H9 (cell line): ENCODE measurements at regions not wholly inside any gene's neighbourhood (a gene's known extent, or its start where the extent isn't known, plus 50 kb on each side); places are given as distances from the start of the nearest gene placed in this dataset.

ENCODE experiments used
- DNase-seq: peaks from one replicate; pipeline ENCODE4 v3.0.0-alpha.2; 2017
- H2AFZ ChIP-seq: one replicate; pipeline ENCODE4 v1.6.1; 2013; ENCODE audit warnings: mild to moderate bottlenecking, low read length, control low read depth, moderate library complexity
- H2AK5ac ChIP-seq: 2 replicates; pipeline ENCODE4 v1.6.1; 2013; ENCODE audit warnings: low read length, control low read depth, mixed read lengths; ENCODE audit not compliant: insufficient read length
- H2BK120ac ChIP-seq: one replicate; pipeline ENCODE4 v1.6.1; 2013; ENCODE audit warnings: low read depth, mild to moderate bottlenecking, low read length, control low read depth, inconsistent platforms; ENCODE audit not compliant: poor library complexity, severe bottlenecking
- H2BK12ac ChIP-seq: 2 replicates; pipeline ENCODE4 v1.6.1; 2013; ENCODE audit warnings: low read length, control low read depth, mixed read lengths, low read depth; ENCODE audit not compliant: insufficient read length
- H2BK15ac ChIP-seq: 2 replicates; pipeline ENCODE4 v1.6.1; 2013; ENCODE audit warnings: low read depth, low read length, control low read depth
- H2BK20ac ChIP-seq: one replicate; pipeline ENCODE4 v1.6.1; 2013; ENCODE audit warnings: low read depth, mild to moderate bottlenecking, low read length, control low read depth, inconsistent platforms; ENCODE audit not compliant: poor library complexity, severe bottlenecking
- H2BK5ac ChIP-seq: 2 replicates; pipeline ENCODE4 v1.6.1; 2013; ENCODE audit warnings: low read length, control low read depth, mixed read lengths; ENCODE audit not compliant: insufficient read length
- H3K14ac ChIP-seq: 2 replicates; pipeline ENCODE4 v1.6.1; 2013; ENCODE audit warnings: low read length, control low read depth; ENCODE audit not compliant: insufficient read depth
- H3K18ac ChIP-seq: 2 replicates; pipeline ENCODE4 v1.6.1; 2013; ENCODE audit warnings: low read depth, mild to moderate bottlenecking, mixed read lengths, low read length, control low read depth; ENCODE audit not compliant: insufficient read length
- H3K23ac ChIP-seq: 2 replicates; pipeline ENCODE4 v1.6.1; 2013; ENCODE audit warnings: low read length, control low read depth, mixed read lengths, low read depth; ENCODE audit not compliant: insufficient read length
- H3K23me2 ChIP-seq: 2 replicates; pipeline ENCODE4 v1.6.1; 2013; ENCODE audit warnings: low read depth, mild to moderate bottlenecking, mixed read lengths, low read length, control low read depth; ENCODE audit not compliant: insufficient read length, poor library complexity, severe bottlenecking
- H3K27ac ChIP-seq: 2 replicates; pipeline ENCODE4 v1.5.1; 2013; ENCODE audit warnings: low read length, control low read depth, mixed read lengths, low read depth; ENCODE audit not compliant: insufficient read length
- H3K27me3 ChIP-seq: 2 replicates; pipeline ENCODE4 v1.6.1; 2013; ENCODE audit warnings: low read length, control low read depth, inconsistent platforms; ENCODE audit not compliant: insufficient read depth
- H3K4ac ChIP-seq: 2 replicates; pipeline ENCODE4 v1.6.1; 2013; ENCODE audit warnings: low read depth, mild to moderate bottlenecking, control low read depth, inconsistent platforms, low read length, moderate library complexity
- H3K4me1 ChIP-seq: 2 replicates; pipeline ENCODE4 v1.6.1; 2013; ENCODE audit warnings: low read length, control low read depth, inconsistent platforms; ENCODE audit not compliant: insufficient read depth
- H3K4me2 ChIP-seq: 2 replicates; pipeline ENCODE4 v1.6.1; 2013; ENCODE audit warnings: low read length, control low read depth, mixed read lengths; ENCODE audit not compliant: insufficient read length, insufficient read depth
- H3K56ac ChIP-seq: 2 replicates; pipeline ENCODE4 v1.6.1; 2013; ENCODE audit warnings: low read depth, mild to moderate bottlenecking, mixed read lengths, low read length, control low read depth; ENCODE audit not compliant: insufficient read length
- H3K79me1 ChIP-seq: 2 replicates; pipeline ENCODE4 v1.6.1; 2013; ENCODE audit warnings: low read depth, mild to moderate bottlenecking, moderate library complexity, low read length, control low read depth, inconsistent platforms; ENCODE audit not compliant: insufficient read depth, poor library complexity, severe bottlenecking
- H3K79me2 ChIP-seq: 2 replicates; pipeline ENCODE4 v1.6.1; 2013; ENCODE audit warnings: low read length, control low read depth, inconsistent platforms; ENCODE audit not compliant: insufficient read depth
- H3K9ac ChIP-seq: 2 replicates; pipeline ENCODE4 v1.6.1; 2013; ENCODE audit warnings: low read length, control low read depth, mixed read lengths; ENCODE audit not compliant: insufficient read length; ENCODE audit errors: extremely low read depth
- H3K9me3 ChIP-seq: one replicate; pipeline ENCODE4 v1.6.1; 2013; ENCODE audit warnings: low read depth, low read length, inconsistent platforms; ENCODE audit not compliant: control insufficient read depth
- H3T11ph ChIP-seq: one replicate; pipeline ENCODE4 v1.6.1; 2013; ENCODE audit warnings: mild to moderate bottlenecking, low read length, control low read depth, inconsistent platforms
- H4K20me1 ChIP-seq: one replicate; pipeline ENCODE4 v1.6.1; 2013; ENCODE audit not compliant: control insufficient read depth, insufficient read length, insufficient read depth
- H4K5ac ChIP-seq: 2 replicates; pipeline ENCODE4 v1.6.1; 2013; ENCODE audit warnings: low read depth, mild to moderate bottlenecking, mixed read lengths, low read length, control low read depth; ENCODE audit not compliant: insufficient read length
- H4K8ac ChIP-seq: replicated peaks from 2 replicates; pipeline ENCODE4 v1.6.1; 2013; ENCODE audit warnings: low read length, control low read depth, mixed read lengths, low read depth; ENCODE audit not compliant: insufficient read length
- H4K91ac ChIP-seq: 2 replicates; pipeline ENCODE4 v1.6.1; 2013; ENCODE audit warnings: low read depth, mild to moderate bottlenecking, moderate library complexity, mixed read lengths, low read length, control low read depth; ENCODE audit not compliant: insufficient read length
- H3K27ac Mint-ChIP-seq, 3 experiments: 2 replicates in 2 of 3; 3 replicates in 1 of 3; pipeline ENCODE4 v1.8.0; 2020 to 2021; ENCODE audit warnings: mixed read lengths in 3 of 3, mild to moderate bottlenecking in 1 of 3, moderate library complexity in 1 of 3
- H3K27me3 Mint-ChIP-seq: 2 replicates; pipeline ENCODE4 v1.8.0; 2021; ENCODE audit warnings: low read depth, mild to moderate bottlenecking, moderate library complexity, mixed read lengths
- H3K36me3 Mint-ChIP-seq, 3 experiments: 2 replicates in 2 of 3; 3 replicates in 1 of 3; pipeline ENCODE4 v1.8.0; 2020 to 2021; ENCODE audit warnings: low read depth in 3 of 3, mixed read lengths in 3 of 3; ENCODE audit not compliant: insufficient read depth in 1 of 3
- H3K4me1 Mint-ChIP-seq, 2 experiments: 2 replicates each; pipeline ENCODE4 v1.8.0; 2020; ENCODE audit warnings: mixed read lengths in 2 of 2
- H3K4me3 Mint-ChIP-seq, 2 experiments: 2 replicates in 1 of 2; 3 replicates in 1 of 2; pipeline ENCODE4 v1.8.0; 2020 to 2021; ENCODE audit warnings: mild to moderate bottlenecking in 2 of 2, mixed read lengths in 2 of 2, moderate library complexity in 1 of 2
- H3K9me3 Mint-ChIP-seq, 2 experiments: 2 replicates in 1 of 2; 3 replicates in 1 of 2; pipeline ENCODE4 v1.8.0; 2020; ENCODE audit warnings: mild to moderate bottlenecking in 2 of 2, mixed read lengths in 2 of 2, moderate library complexity in 1 of 2
- WGBS: extraction: QIAGEN DNeasy Blood & Tissue Kit; methylation state at CpG from one replicate; pipeline ENCODE4 v1.1.7; 2013; ENCODE audit warnings: missing lambda C conversion rate, low lambda C conversion rate, mixed read lengths; ENCODE audit not compliant: insufficient read length; ENCODE audit errors: extremely low coverage; 5-methylcytosine and 5-hydroxymethylcytosine counted together
- TF ChIP-seq, protein P1 (sequence below): fragments of 200-600 bp; sonication (generic); conservative IDR thresholded peaks from 3 replicates; pipeline ENCODE4 v1.8.0; 2021; ENCODE audit warnings: antibody characterized with exemption, mild to moderate bottlenecking

DNA sequence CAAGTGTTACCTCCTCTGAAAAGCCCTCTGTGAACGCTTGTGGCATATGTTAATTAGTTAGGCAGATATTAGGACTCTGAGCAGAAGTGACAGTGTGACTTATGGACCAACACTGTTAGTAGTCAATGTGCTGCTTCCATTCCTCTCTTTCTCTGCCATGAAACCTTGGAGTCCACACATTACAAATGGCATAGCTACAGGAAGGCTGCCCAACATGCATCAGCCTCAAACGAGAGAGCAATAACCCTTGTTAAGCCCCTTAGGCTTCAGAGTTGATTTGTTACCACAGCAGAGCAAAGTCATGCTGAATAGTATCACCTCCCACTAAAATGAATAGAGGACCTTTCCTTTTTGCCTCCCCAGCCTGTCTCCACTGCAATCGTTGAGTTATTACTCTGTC, 397.7 kb upstream of the SMARCA2 start:
- Histone ChIP-seq H3K79me2 (no peaks in the 10 kb centered on the region), H2BK12ac (no peak overlapping the region), H3K23me2 (no peaks in the 10 kb centered on the region), H4K20me1 (no peaks in the 10 kb centered on the region), H3K56ac (no peak overlapping the region), H4K8ac (no peak overlapping the region), H3K27me3 (no peaks in the 10 kb centered on the region), H3K4me2 (no peak overlapping the region), H3K4ac (no peak overlapping the region), H3K14ac (no peak overlapping the region), H3K9ac (no peak overlapping the region), H2AFZ (no peak overlapping the region), H3K9me3 (no peaks in the 10 kb centered on the region), H3K79me1 (no peaks in the 10 kb centered on the region), H2BK5ac (no peak overlapping the region), H2AK5ac (no peak overlapping the region), H2BK120ac (no peak overlapping the region), H4K91ac (no peak overlapping the region), H3K4me1 (no peaks in the 10 kb centered on the region), H2BK15ac (no peak overlapping the region), H3K27ac (no peak overlapping the region), H4K5ac (no peak overlapping the region), H3K23ac (no peak overlapping the region), H2BK20ac (no peak overlapping the region), H3T11ph (no peak overlapping the region), H3K18ac (no peak overlapping the region)
- Mint-ChIP-seq H3K27me3 (peaks cover 1% of the 10 kb centered on the region), H3K9me3 (peaks cover 13 to 20% of the 10 kb centered on the region in 2 experiments), H3K4me3 (no peak overlapping the region), H3K36me3 (no peaks in the 10 kb centered on the region), H3K27ac (no peak overlapping the region), H3K4me1 (peaks cover 0 to 2% of the 10 kb centered on the region in 2 experiments; a peak in 1 of 4 replicates)
- DNase-seq: no peak
- TF ChIP-seq, protein P1, sequence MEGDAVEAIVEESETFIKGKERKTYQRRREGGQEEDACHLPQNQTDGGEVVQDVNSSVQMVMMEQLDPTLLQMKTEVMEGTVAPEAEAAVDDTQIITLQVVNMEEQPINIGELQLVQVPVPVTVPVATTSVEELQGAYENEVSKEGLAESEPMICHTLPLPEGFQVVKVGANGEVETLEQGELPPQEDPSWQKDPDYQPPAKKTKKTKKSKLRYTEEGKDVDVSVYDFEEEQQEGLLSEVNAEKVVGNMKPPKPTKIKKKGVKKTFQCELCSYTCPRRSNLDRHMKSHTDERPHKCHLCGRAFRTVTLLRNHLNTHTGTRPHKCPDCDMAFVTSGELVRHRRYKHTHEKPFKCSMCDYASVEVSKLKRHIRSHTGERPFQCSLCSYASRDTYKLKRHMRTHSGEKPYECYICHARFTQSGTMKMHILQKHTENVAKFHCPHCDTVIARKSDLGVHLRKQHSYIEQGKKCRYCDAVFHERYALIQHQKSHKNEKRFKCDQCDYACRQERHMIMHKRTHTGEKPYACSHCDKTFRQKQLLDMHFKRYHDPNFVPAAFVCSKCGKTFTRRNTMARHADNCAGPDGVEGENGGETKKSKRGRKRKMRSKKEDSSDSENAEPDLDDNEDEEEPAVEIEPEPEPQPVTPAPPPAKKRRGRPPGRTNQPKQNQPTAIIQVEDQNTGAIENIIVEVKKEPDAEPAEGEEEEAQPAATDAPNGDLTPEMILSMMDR: no peak
- no CpG with 5 or more reads among the region's 3 CpGs for WGBS
